Inflammatory macrophage treated with lipopolysaccharide for 4 hours (primary cell): ENCODE measurements at regions not wholly inside any gene's neighbourhood (a gene's known extent, or its start where the extent isn't known, plus 50 kb on each side); places are given as distances from the start of the nearest gene placed in this dataset.

ENCODE experiments used
- DNase-seq: peaks from one replicate; pipeline ENCODE4 v3.0.0-alpha.2; 2020

GRCh38 chr5:98403131-98403530 is 370.3 kb upstream of the RGMB start:
- DNase-seq = no peak

GRCh38 chr5:98414938-98415337 is 358.5 kb upstream of the RGMB start:
- no peak for DNase-seq

GRCh38 chr5:98415663-98416062 is 357.8 kb upstream of the RGMB start:
- no peak for DNase-seq

- no peak for DNase-seq
Observed at GRCh38 chr5:98416541-98416940, 356.9 kb upstream of the RGMB start.

GRCh38 chr5:98419825-98420224 is 353.6 kb upstream of the RGMB start:
- DNase-seq = no peak

GRCh38 chr5:98424681-98425450 is 348.6 kb upstream of the RGMB start:
- no peak for DNase-seq

- DNase-seq = no peak
Observed at GRCh38 chr5:98425640-98426039, 347.8 kb upstream of the RGMB start.

- DNase-seq = no peak
Observed at GRCh38 chr5:98428806-98429205, 344.7 kb upstream of the RGMB start.

GRCh38 chr5:98432378-98432777 is 341.1 kb upstream of the RGMB start:
- DNase-seq = no peak

GRCh38 chr5:98433022-98433421 is 340.4 kb upstream of the RGMB start:
- no peak for DNase-seq

GRCh38 chr5:98433673-98434072 is 339.8 kb upstream of the RGMB start:
- no peak for DNase-seq

GRCh38 chr5:98436667-98437066 is 336.8 kb upstream of the RGMB start:
- DNase-seq = no peak

GRCh38 chr5:98442448-98442847 is 331.0 kb upstream of the RGMB start:
- no peak for DNase-seq

GRCh38 chr5:98443881-98444280 is 329.6 kb upstream of the RGMB start:
- DNase-seq = no peak

GRCh38 chr5:98453296-98453695 is 320.2 kb upstream of the RGMB start:
- no peak for DNase-seq

GRCh38 chr5:98454407-98454806 is 319.1 kb upstream of the RGMB start:
- no peak for DNase-seq

- DNase-seq = no peak
Observed at GRCh38 chr5:98454904-98455303, 318.6 kb upstream of the RGMB start.

GRCh38 chr5:98455665-98456064 is 317.8 kb upstream of the RGMB start:
- no peak for DNase-seq

GRCh38 chr5:98458004-98458403 is 315.5 kb upstream of the RGMB start:
- no peak for DNase-seq

GRCh38 chr5:98458726-98459125 is 314.7 kb upstream of the RGMB start:
- no peak for DNase-seq

- no peak for DNase-seq
Observed at GRCh38 chr5:98460536-98460935, 312.9 kb upstream of the RGMB start.

- DNase-seq = no peak
Observed at GRCh38 chr5:98461485-98461884, 312.0 kb upstream of the RGMB start.

GRCh38 chr5:98463222-98463621 is 310.2 kb upstream of the RGMB start:
- no peak for DNase-seq

- DNase-seq = no peak
Observed at GRCh38 chr5:98463676-98464075, 309.8 kb upstream of the RGMB start.

GRCh38 chr5:98464737-98465330 is 308.6 kb upstream of the RGMB start:
- no peak for DNase-seq
